Stimulated activated naive CD8-positive, alpha-beta T cell treated with anti-CD3 and anti-CD28 coated beads, Interleukin-15, amount 100 ng/mL, for 72 hours (primary cell): ENCODE measurements at regions not wholly inside any gene's neighbourhood (a gene's known extent, or its start where the extent isn't known, plus 50 kb on each side); places are given as distances from the start of the nearest gene placed in this dataset.
"Not testable (repeated sequence)": the region's sequence is repeated elsewhere in the genome, so short reads cannot be mapped to it uniquely, and the experiment has no call there.

Experiments used
- ATAC-seq: fragments of 150-1000 bp; cut with Tn5 transposase; 2 replicates; pipeline ENCODE4 v1.10.0; 2021; ENCODE audit warnings: mild to moderate bottlenecking, moderate library complexity
- DNase-seq, 2 donors: peaks; one replicate each; pipeline ENCODE4 v3.0.0; 2021 to 2022
- H3K27ac Mint-ChIP-seq, 2 donors: one replicate each; pipeline ENCODE4 v1.8.0; 2022; ENCODE audit warnings: mild to moderate bottlenecking in 2 of 2, mixed read lengths in 2 of 2, moderate library complexity in 2 of 2
- H3K27me3 Mint-ChIP-seq: one replicate; pipeline ENCODE4 v1.8.0; 2022; ENCODE audit warnings: mixed read lengths
- H3K4me1 Mint-ChIP-seq: one replicate; pipeline ENCODE4 v1.8.0; 2022; ENCODE audit warnings: mild to moderate bottlenecking, mixed read lengths
- H3K4me3 Mint-ChIP-seq, 2 donors: one replicate each; pipeline ENCODE4 v1.8.0; 2022; ENCODE audit warnings: mild to moderate bottlenecking in 2 of 2, mixed read lengths in 2 of 2, moderate library complexity in 1 of 2
- H3K9me3 Mint-ChIP-seq, 2 donors: one replicate each; pipeline ENCODE4 v1.8.0; 2022; ENCODE audit warnings: mixed read lengths in 2 of 2

- no peaks in the 10 kb centered on the region for H3K9me3 Mint-ChIP-seq
- no peak overlapping the region for H3K4me3 Mint-ChIP-seq
- no peaks in the 10 kb centered on the region for H3K4me1 Mint-ChIP-seq
- no peak for DNase-seq
- peaks cover 8% of the 10 kb centered on the region for H3K27me3 Mint-ChIP-seq
- ATAC-seq: no peak
- H3K27ac Mint-ChIP-seq: no peak overlapping the region
Measured at GRCh38 chr2:4053769-4054493, 350.6 kb downstream of the DCDC2C start.

- Mint-ChIP-seq H3K9me3 (no peaks in the 10 kb centered on the region), H3K4me1 (no peaks in the 10 kb centered on the region), H3K27ac (no peak overlapping the region), H3K27me3 (no peaks in the 10 kb centered on the region), H3K4me3 (no peak overlapping the region)
- ATAC-seq (no peak), DNase-seq (no peak)
Measured at GRCh38 chr2:4066217-4066616, 362.8 kb downstream of the DCDC2C start.

- Mint-ChIP-seq H3K27ac (peak overlapping the region in 1 of 2 donors; percentile 34), H3K4me3 (no peak overlapping the region), H3K9me3 (peaks cover 0 to 6% of the 10 kb centered on the region in 2 donors), H3K4me1 (no peaks in the 10 kb centered on the region), H3K27me3 (no peaks in the 10 kb centered on the region)
- DNase-seq (no peak), ATAC-seq (no peak)
Measured at GRCh38 chr2:4073026-4073569, 369.7 kb downstream of the DCDC2C start.

DNA sequence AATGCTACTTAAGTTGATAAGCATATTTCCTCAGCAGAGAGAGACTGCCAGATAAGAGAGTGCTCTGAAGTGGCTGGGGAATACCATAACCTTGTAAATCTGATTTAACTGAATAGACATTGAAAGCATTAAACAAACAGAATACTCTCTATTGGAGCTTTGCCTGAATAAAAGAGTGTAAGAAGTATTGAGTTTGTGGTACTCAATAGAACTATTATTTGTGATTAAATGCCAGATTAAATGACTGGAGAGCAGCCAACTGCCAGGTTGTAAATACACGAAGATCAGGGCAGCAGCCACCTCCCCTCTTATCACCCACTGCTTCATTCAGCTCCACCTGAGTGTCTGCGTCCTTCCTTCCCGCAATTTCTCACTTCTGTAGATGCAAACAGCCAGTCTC is 373.6 kb downstream of the DCDC2C start:
- H3K27ac Mint-ChIP-seq: no peak overlapping the region
- peaks cover 0 to 6% of the 10 kb centered on the region in 2 donors for H3K9me3 Mint-ChIP-seq
- H3K4me3 Mint-ChIP-seq: no peak overlapping the region
- H3K27me3 Mint-ChIP-seq: no peaks in the 10 kb centered on the region
- DNase-seq: no peak
- H3K4me1 Mint-ChIP-seq: no peaks in the 10 kb centered on the region
- no peak for ATAC-seq

- DNase-seq (no peak), ATAC-seq (no peak)
- no peaks in the 10 kb centered on the region for H3K27me3 Mint-ChIP-seq
- H3K9me3 Mint-ChIP-seq: peaks cover 20 to 27% of the 10 kb centered on the region in 2 donors
- no peak overlapping the region for H3K4me3 Mint-ChIP-seq
- no peak overlapping the region for H3K27ac Mint-ChIP-seq
- H3K4me1 Mint-ChIP-seq: no peaks in the 10 kb centered on the region
Measured at GRCh38 chr2:4085186-4085585, 381.8 kb downstream of the DCDC2C start.

DNA sequence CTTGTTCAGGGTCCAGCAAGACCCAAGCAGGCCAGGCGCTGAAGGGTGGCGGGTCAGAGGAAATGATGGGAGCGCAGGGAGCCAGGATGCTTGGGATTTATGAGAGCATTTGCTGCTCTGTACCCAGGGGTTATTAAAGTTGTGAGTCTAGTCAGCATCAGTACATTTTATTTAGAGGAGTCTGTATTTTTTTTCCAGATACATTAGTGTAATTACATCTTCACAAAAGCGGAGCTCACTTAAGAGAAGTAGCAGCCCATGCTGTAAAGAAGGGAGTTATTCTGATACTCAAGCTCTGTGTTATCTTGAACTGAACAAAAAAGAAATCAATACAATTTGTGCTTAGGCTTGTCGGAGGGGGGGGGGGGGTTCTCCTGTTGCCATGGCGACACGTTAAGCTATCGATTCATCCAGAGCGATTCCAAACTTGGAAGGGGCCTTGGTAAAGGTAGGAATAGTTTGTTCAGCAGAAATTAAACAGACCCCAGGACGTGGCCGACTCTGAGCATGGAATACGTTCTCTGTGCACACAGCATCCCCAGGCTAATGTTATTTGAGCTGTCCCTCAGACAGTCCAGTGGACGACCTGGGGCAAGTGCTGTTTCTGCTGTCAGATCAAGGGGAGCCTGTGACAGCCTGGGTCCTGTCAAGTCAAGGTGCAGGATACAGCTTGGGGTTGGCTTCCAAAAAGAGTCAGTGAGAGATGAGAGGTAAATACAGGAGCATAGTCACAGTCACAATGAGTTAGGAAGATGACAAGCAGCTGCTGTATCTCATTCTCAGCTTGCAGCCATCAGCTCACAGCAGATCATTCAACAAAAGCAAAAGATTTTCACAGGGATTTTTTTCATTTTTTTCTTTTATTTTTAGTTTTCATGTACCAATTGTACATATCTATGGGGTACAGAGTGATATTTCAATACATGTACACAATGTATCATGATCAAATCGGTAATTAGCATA is 387.6 kb downstream of the DCDC2C start:
- Mint-ChIP-seq H3K4me3 (no peak overlapping the region), H3K4me1 (no peaks in the 10 kb centered on the region), H3K27ac (no peak overlapping the region), H3K27me3 (no peaks in the 10 kb centered on the region), H3K9me3 (peaks cover 13 to 14% of the 10 kb centered on the region in 2 donors)
- ATAC-seq (no peak), DNase-seq (no peak)

- Mint-ChIP-seq H3K9me3 (peaks cover 14 to 16% of the 10 kb centered on the region in 2 donors), H3K27ac (no peak overlapping the region), H3K4me3 (no peak overlapping the region), H3K4me1 (no peaks in the 10 kb centered on the region), H3K27me3 (no peaks in the 10 kb centered on the region)
- ATAC-seq: no peak
- no peak for DNase-seq
Measured at GRCh38 chr2:4091869-4092268, 388.5 kb downstream of the DCDC2C start.

DNA sequence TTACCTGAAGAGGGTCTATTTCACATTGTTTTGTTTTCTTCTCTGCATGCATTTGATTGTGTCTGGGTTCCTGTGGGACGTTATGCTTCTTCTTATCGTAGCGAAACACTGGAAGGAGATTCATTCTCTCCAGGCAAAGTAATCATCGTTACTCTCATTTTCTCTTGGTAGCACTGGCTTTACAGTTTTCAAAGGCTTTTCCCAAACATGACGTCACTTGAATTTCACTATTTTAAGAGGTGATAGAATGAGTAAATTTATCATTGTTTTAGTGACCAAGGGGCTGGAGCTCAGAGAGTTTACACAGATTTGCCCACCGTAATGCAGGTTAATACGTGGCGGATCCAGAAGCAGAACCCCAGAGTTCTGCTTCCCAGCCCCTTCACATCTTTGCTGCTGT is 391.4 kb downstream of the DCDC2C start:
- Mint-ChIP-seq H3K4me1 (no peaks in the 10 kb centered on the region), H3K27ac (no peak overlapping the region), H3K27me3 (no peaks in the 10 kb centered on the region), H3K4me3 (no peak overlapping the region), H3K9me3 (peaks cover 7 to 8% of the 10 kb centered on the region in 2 donors)
- ATAC-seq (no peak), DNase-seq (no peak)

- Mint-ChIP-seq H3K27ac (no peak overlapping the region), H3K4me3 (no peak overlapping the region), H3K4me1 (no peaks in the 10 kb centered on the region), H3K9me3 (peaks cover 0 to 8% of the 10 kb centered on the region in 2 donors), H3K27me3 (no peaks in the 10 kb centered on the region)
- ATAC-seq: no peak
- no peak for DNase-seq
Measured at GRCh38 chr2:4096978-4097766, 393.8 kb downstream of the DCDC2C start.

- no peak overlapping the region for H3K4me3 Mint-ChIP-seq
- peaks cover 0 to 8% of the 10 kb centered on the region in 2 donors for H3K9me3 Mint-ChIP-seq
- no peak for ATAC-seq
- H3K27ac Mint-ChIP-seq: no peak overlapping the region
- H3K4me1 Mint-ChIP-seq: no peaks in the 10 kb centered on the region
- no peak for DNase-seq
- H3K27me3 Mint-ChIP-seq: no peaks in the 10 kb centered on the region
Measured at GRCh38 chr2:4098137-4098536, 394.8 kb downstream of the DCDC2C start.

- Mint-ChIP-seq H3K27me3 (no peaks in the 10 kb centered on the region), H3K4me3 (no peak overlapping the region), H3K9me3 (peaks cover 0 to 5% of the 10 kb centered on the region in 2 donors), H3K27ac (no peak overlapping the region), H3K4me1 (no peaks in the 10 kb centered on the region)
- DNase-seq (no peak), ATAC-seq (no peak)
Measured at GRCh38 chr2:4101936-4102335, 398.6 kb downstream of the DCDC2C start.

DNA sequence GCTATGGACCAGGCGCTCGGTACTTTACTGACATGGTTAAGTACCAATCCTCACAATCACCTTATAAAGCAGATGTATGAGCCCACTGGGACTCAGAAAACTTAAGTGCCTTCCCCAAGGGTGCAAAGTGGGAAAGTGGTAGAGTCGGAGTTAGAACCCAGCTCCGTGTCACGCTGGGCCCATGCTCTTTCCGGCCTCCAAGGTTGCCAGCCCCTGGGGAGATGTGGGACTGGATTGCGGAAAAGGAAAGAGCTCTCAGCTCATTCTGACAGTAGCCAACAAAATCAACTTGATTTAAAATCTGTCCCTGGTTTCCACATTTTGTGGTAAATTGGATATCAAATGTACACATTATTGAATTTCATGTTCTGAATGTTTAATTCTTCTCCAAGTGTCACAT is 403.8 kb downstream of the DCDC2C start:
- H3K27ac Mint-ChIP-seq: no peak overlapping the region
- peaks cover 0 to 5% of the 10 kb centered on the region in 2 donors for H3K9me3 Mint-ChIP-seq
- no peak overlapping the region for H3K4me3 Mint-ChIP-seq
- DNase-seq (no peak), ATAC-seq (no peak)
- H3K4me1 Mint-ChIP-seq: no peaks in the 10 kb centered on the region
- no peaks in the 10 kb centered on the region for H3K27me3 Mint-ChIP-seq

GRCh38 chr2:4110273-4110672 is 406.9 kb downstream of the DCDC2C start:
- H3K27ac Mint-ChIP-seq: no peak overlapping the region
- ATAC-seq (no peak), DNase-seq (no peak)
- H3K4me1 Mint-ChIP-seq: no peaks in the 10 kb centered on the region
- peaks cover 7 to 9% of the 10 kb centered on the region in 2 donors for H3K9me3 Mint-ChIP-seq
- H3K4me3 Mint-ChIP-seq: no peak overlapping the region
- no peaks in the 10 kb centered on the region for H3K27me3 Mint-ChIP-seq

- ATAC-seq, H3K27me3 Mint-ChIP-seq, H3K27ac Mint-ChIP-seq, DNase-seq, H3K4me3 Mint-ChIP-seq, H3K4me1 Mint-ChIP-seq: not testable (repeated sequence)
- H3K9me3 Mint-ChIP-seq: peaks cover 21 to 22% of the 10 kb centered on the region in 2 donors
Measured at GRCh38 chr2:4115435-4115834, 412.1 kb downstream of the DCDC2C start.

DNA sequence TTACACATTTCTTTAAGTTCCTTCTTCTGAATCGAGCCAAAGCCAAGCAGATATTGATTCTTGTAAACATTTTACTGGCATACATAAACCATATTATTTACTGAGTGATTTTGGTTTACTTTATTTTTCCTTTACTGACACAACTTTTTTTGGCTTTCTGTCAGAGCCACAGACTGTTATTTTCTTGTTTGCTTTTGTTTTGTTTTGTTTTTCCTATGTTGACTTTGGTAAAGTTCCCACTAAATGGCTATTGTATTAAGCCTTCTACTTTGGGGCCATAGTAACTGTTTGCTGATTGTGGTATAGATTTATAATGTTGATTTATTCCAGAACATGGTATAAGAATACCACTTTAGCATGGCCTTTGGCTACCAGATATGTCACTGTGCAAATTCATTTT is 419.4 kb downstream of the DCDC2C start:
- H3K27ac Mint-ChIP-seq: no peak overlapping the region
- H3K4me3 Mint-ChIP-seq: no peak overlapping the region
- no peak for DNase-seq
- H3K27me3 Mint-ChIP-seq: no peaks in the 10 kb centered on the region
- ATAC-seq: no peak
- no peaks in the 10 kb centered on the region for H3K4me1 Mint-ChIP-seq
- peaks cover 10 to 14% of the 10 kb centered on the region in 2 donors for H3K9me3 Mint-ChIP-seq
